Fibroblast of the conjunctiva (primary cell): ENCODE measurements at regions not wholly inside any gene's neighbourhood (a gene's known extent, or its start where the extent isn't known, plus 50 kb on each side); places are given as distances from the start of the nearest gene placed in this dataset.
"Not testable (repeated sequence)": the region's sequence is repeated elsewhere in the genome, so short reads cannot be mapped to it uniquely, and the experiment has no call there.

ENCODE experiments used
- DNase-seq: peaks from one replicate; pipeline ENCODE4 v3.0.0-alpha.2; 2010; ENCODE audit warnings: low read depth

GRCh38 chr6:81002126-81002525 is 750.4 kb downstream of the TENT5A start:
- no peak for DNase-seq

- DNase-seq, result no peak
Observed at GRCh38 chr6:80991316-80991715, 761.2 kb downstream of the TENT5A start.

GRCh38 chr6:80988892-80989291 is 763.6 kb downstream of the TENT5A start:
- peak; percentile 3 for DNase-seq

GRCh38 chr6:80988286-80988685 is 764.2 kb downstream of the TENT5A start:
- DNase-seq, result no peak

GRCh38 chr6:80981226-80981625 is 771.3 kb downstream of the TENT5A start:
- not testable (repeated sequence) for DNase-seq

GRCh38 chr6:80976336-80976735 is 776.1 kb downstream of the TENT5A start:
- DNase-seq, result no peak

GRCh38 chr6:80974579-80974978 is 777.9 kb downstream of the TENT5A start:
- DNase-seq, result no peak

- no peak for DNase-seq
Observed at GRCh38 chr6:80969439-80969838, 783.0 kb downstream of the TENT5A start.

- DNase-seq, result no peak
Observed at GRCh38 chr6:80967609-80968008, 784.9 kb downstream of the TENT5A start.

- no peak for DNase-seq
Observed at GRCh38 chr6:80962382-80962781, 790.1 kb downstream of the TENT5A start.

- DNase-seq, result no peak
Observed at GRCh38 chr6:80961166-80961565, 791.3 kb downstream of the TENT5A start.

- no peak for DNase-seq
Observed at GRCh38 chr6:80959034-80959433, 793.4 kb downstream of the TENT5A start.

- no peak for DNase-seq
Observed at GRCh38 chr6:80956898-80957297, 795.6 kb downstream of the TENT5A start.

- DNase-seq, result not testable (repeated sequence)
Observed at GRCh38 chr6:80952479-80952878, 800.0 kb downstream of the TENT5A start.

- DNase-seq, result no peak
Observed at GRCh38 chr6:80946402-80946801, 806.1 kb downstream of the TENT5A start.

GRCh38 chr6:80942911-80943310 is 809.6 kb downstream of the TENT5A start:
- no peak for DNase-seq

GRCh38 chr6:80940976-80941375 is 811.5 kb downstream of the TENT5A start:
- DNase-seq, result no peak

GRCh38 chr6:80940571-80940970 is 811.9 kb downstream of the TENT5A start:
- no peak for DNase-seq

GRCh38 chr6:80939898-80940297 is 812.6 kb downstream of the TENT5A start:
- DNase-seq, result no peak

- DNase-seq, result no peak
Observed at GRCh38 chr6:80939480-80939879, 813.0 kb downstream of the TENT5A start.

- DNase-seq, result no peak
Observed at GRCh38 chr6:80938131-80938530, 814.4 kb downstream of the TENT5A start.

- peak; percentile 49 for DNase-seq
Observed at GRCh38 chr6:80932359-80932758, 820.1 kb downstream of the TENT5A start.

- no peak for DNase-seq
Observed at GRCh38 chr6:80930376-80930775, 822.1 kb downstream of the TENT5A start.

- DNase-seq, result no peak
Observed at GRCh38 chr6:80923816-80924215, 817.3 kb downstream of the BCKDHB start.

- no peak for DNase-seq
Observed at GRCh38 chr6:80922916-80923455, 816.5 kb downstream of the BCKDHB start.
